Adrenal gland (tissue), 5 donors: ENCODE measurements at regions not wholly inside any gene's neighbourhood (a gene's known extent, or its start where the extent isn't known, plus 50 kb on each side); places are given as distances from the start of the nearest gene placed in this dataset.

Source experiments
- CTCF ChIP-seq, 6 experiments: fragments of 450-650 bp in 4 of 6; fragments of 200-600 bp in 2 of 6; sonication (generic) in 1 of 6; IDR thresholded peaks; 1 replicate in 5 of 6; 2 replicates in 1 of 6; pipeline versions ENCODE4 v1.5.1 to v1.8.0; 2016 to 2021; ENCODE audit warnings: antibody characterized with exemption in 6 of 6, mild to moderate bottlenecking in 2 of 6, moderate library complexity in 1 of 6
- POLR2A ChIP-seq, 2 donors: fragments of 450-650 bp; IDR thresholded peaks; one replicate each; pipeline ENCODE4 v1.6.1; 2017; ENCODE audit warnings: antibody characterized with exemption in 2 of 2, mild to moderate bottlenecking in 2 of 2, moderate library complexity in 1 of 2
- donor health status: DM: no; HTN: no; CAD: no.

GRCh38 chr6:144406796-144407195, 121.7 kb downstream of the UTRN start:
- TF ChIP-seq CTCF (IDR thresholded peaks at IDR 0.05) (no peak), POLR2A (IDR thresholded peaks at IDR 0.05) (no peak)
